GM12878 (cell line): ENCODE measurements at regions not wholly inside any gene's neighbourhood (a gene's known extent, or its start where the extent isn't known, plus 50 kb on each side); places are given as distances from the start of the nearest gene placed in this dataset.

Experiments used
- ATAC-seq: fragments of 200-7000 bp; cut with Tn5 transposase; 3 replicates; pipeline ENCODE4 v1.9.1; 2020; ENCODE audit warnings: mild to moderate bottlenecking, moderate library complexity
- BruUV-seq: library from RNA; stranded (reverse); fragments of 400-500 nt; replicated peaks from 2 replicates; lab custom pipeline; 2021; lab: Mats Ljungman, UMichigan
- CTCF ChIA-PET: fragments of 300-600 bp; sonication (Branson Sonifier 250); formaldehyde crosslinking; extraction: SDS; loops from one replicate; lab custom pipeline; 2021; ENCODE audit warnings: inconsistent platforms; lab: Yijun Ruan, JAX
- POLR2A ChIA-PET: fragments of 350-600 bp; formaldehyde crosslinking; extraction: SDS; loops from one replicate; lab custom pipeline; 2021; ENCODE audit warnings: inconsistent platforms; lab: Charles Lee
- RAD21 ChIA-PET: fragments of 300-600 bp; sonication (Branson Sonifier 250); formaldehyde crosslinking; loops from one replicate; lab custom pipeline; 2023; ENCODE audit warnings: antibody characterized with exemption; ENCODE audit not compliant: unreplicated experiment; lab: Charles Lee
- SMC1A ChIA-PET: fragments of 300-600 bp; sonication (Branson Sonifier 250); formaldehyde crosslinking; loops from one replicate; lab custom pipeline; 2023; ENCODE audit not compliant: unreplicated experiment, uncharacterized antibody; lab: Charles Lee
- DNase-seq: peaks from one replicate; pipeline ENCODE4 v3.0.0-alpha.2; 2011; ENCODE audit warnings: low read depth, low spot score
- FAIRE-seq: peaks from 3 replicates; lab custom pipeline; 2011; peaks lifted over from hg19 to GRCh38; lab: Jason Lieb, UNC
- H2AFZ ChIP-seq: 2 replicates; pipeline ENCODE4 v1.6.0; 2011; ENCODE audit warnings: low read depth, low read length, control low read depth; ENCODE audit not compliant: control insufficient read depth
- H3K27ac ChIP-seq: 2 replicates; pipeline ENCODE4 v1.5.1; 2011; ENCODE audit warnings: control low read depth; ENCODE audit not compliant: control insufficient read depth, insufficient read depth
- H3K27me3 ChIP-seq, 2 experiments: replicated peaks in 1 of 2; 2 replicates each; pipeline versions ENCODE4 v1.6.0 to v1.6.1; 2011; ENCODE audit warnings: low read length in 1 of 2; ENCODE audit not compliant: control insufficient read depth in 2 of 2, insufficient read depth in 2 of 2
- H3K36me3 ChIP-seq, 2 experiments: 2 replicates each; pipeline ENCODE4 v1.5.1; 2011; ENCODE audit warnings: low read length in 1 of 2; ENCODE audit not compliant: control insufficient read depth in 2 of 2, insufficient read depth in 2 of 2
- H3K4me1 ChIP-seq: 2 replicates; pipeline ENCODE4 v1.6.1; 2011; ENCODE audit warnings: mild to moderate bottlenecking, low read length, moderate library complexity, mixed read lengths; ENCODE audit not compliant: control insufficient read depth, insufficient read depth
- H3K4me2 ChIP-seq: 2 replicates; pipeline ENCODE4 v1.6.0; 2011; ENCODE audit warnings: control low read depth; ENCODE audit not compliant: control insufficient read depth, insufficient read depth
- H3K4me3 ChIP-seq: fragments of 200-600 bp; sonication (generic); 2 replicates; pipeline ENCODE4 v1.5.1; 2016
- H3K79me2 ChIP-seq: 2 replicates; pipeline ENCODE4 v1.6.0; 2011; ENCODE audit warnings: low read length; ENCODE audit not compliant: control insufficient read depth, insufficient read depth
- H3K9ac ChIP-seq: 2 replicates; pipeline ENCODE4 v1.8.0; 2011; ENCODE audit warnings: low read length, control low read depth, mixed read lengths; ENCODE audit not compliant: control insufficient read depth, insufficient read depth
- H3K9me3 ChIP-seq: replicated peaks from 3 replicates; pipeline ENCODE4 v1.5.1; 2011; ENCODE audit warnings: mild to moderate bottlenecking, low read length; ENCODE audit not compliant: control insufficient read depth, insufficient read depth
- H4K20me1 ChIP-seq: 2 replicates; pipeline ENCODE4 v1.6.0; 2011; ENCODE audit not compliant: control insufficient read depth, insufficient read depth
- BACH1 ChIP-seq: fragments of 450-650 bp; IDR thresholded peaks from 2 replicates; pipeline ENCODE4 v1.6.1; 2017; ENCODE audit warnings: mild to moderate bottlenecking, borderline replicate concordance
- BMI1 ChIP-seq: fragments of 450-650 bp; IDR thresholded peaks from 2 replicates; pipeline ENCODE4 v1.6.1; 2016; ENCODE audit warnings: mild to moderate bottlenecking, moderate library complexity, borderline replicate concordance
- CREM ChIP-seq: IDR thresholded peaks from 2 replicates; pipeline ENCODE4 v1.6.1; 2014; ENCODE audit warnings: antibody characterized with exemption, low read depth
- DPF2 ChIP-seq: fragments of 450-650 bp; IDR thresholded peaks from 2 replicates; pipeline ENCODE4 v1.6.1; 2017; ENCODE audit warnings: mild to moderate bottlenecking
- E2F8 ChIP-seq: fragments of 450-650 bp; IDR thresholded peaks from 2 replicates; pipeline ENCODE4 v1.6.1; 2018; ENCODE audit warnings: mild to moderate bottlenecking, low read depth, moderate library complexity; ENCODE audit not compliant: partially characterized antibody
- NR2C1 ChIP-seq: fragments of 450-650 bp; IDR thresholded peaks from 2 replicates; pipeline ENCODE4 v1.6.1; 2017; ENCODE audit warnings: antibody characterized with exemption, mild to moderate bottlenecking, moderate library complexity
- SREBF2 ChIP-seq: IDR thresholded peaks from 2 replicates; pipeline ENCODE4 v1.6.1; 2012; ENCODE audit warnings: mild to moderate bottlenecking, low read length
- SUZ12 ChIP-seq: fragments of 200-600 bp; sonication (generic); IDR thresholded peaks from one replicate; pipeline ENCODE4 v1.6.1; 2018; ENCODE audit warnings: antibody characterized with exemption, mild to moderate bottlenecking; ENCODE audit not compliant: unreplicated experiment
- YBX1 ChIP-seq: fragments of 450-650 bp; IDR thresholded peaks from 2 replicates; pipeline ENCODE4 v1.6.1; 2016; ENCODE audit warnings: antibody characterized with exemption
- ZBED1 ChIP-seq: IDR thresholded peaks from 2 replicates; pipeline ENCODE4 v1.6.1; 2016; ENCODE audit warnings: borderline replicate concordance
- WGBS: methylation state at CpG from one replicate; pipeline ENCODE4 v1.1.6; 2016; ENCODE audit warnings: low lambda C conversion rate; ENCODE audit not compliant: insufficient replicate concordance, insufficient coverage; ENCODE audit errors: missing lambda C conversion rate; 5-methylcytosine and 5-hydroxymethylcytosine counted together
- in situ Hi-C: fragments of 300-500 bp; cut with MboI; formaldehyde crosslinking; loops from 9 replicates; pipeline ENCODE4 v1.14.3; 2018; ENCODE audit warnings: mixed read lengths
- intact Hi-C: fragments of 100-400 bp; cut with micrococcal nuclease; formaldehyde crosslinking; loops from one replicate; pipeline ENCODE4 v1.14.2; 2022; ENCODE audit not compliant: unreplicated experiment

GRCh38 chr18:57976230-57976773 is 67.7 kb upstream of the NEDD4L start:
- Histone ChIP-seq H4K20me1 (no peaks in the 10 kb centered on the region), H3K27me3 (no peaks in the 10 kb centered on the region), H3K9ac (peak overlapping the region; percentile 35; the same call in 1 of the 2 replicates), H2AFZ (peak overlapping the region; percentile 87), H3K4me2 (peak overlapping the region; percentile 70), H3K36me3 (no peaks in the 10 kb centered on the region), H3K4me1 (peaks cover 5% of the 10 kb centered on the region), H3K79me2 (no peaks in the 10 kb centered on the region)
- DNase-seq = no peak
- RAD21 ChIA-PET = interaction anchor here (1.7 kb wide), 1 partner anchor 17 kb away, joined by 4 read pairs; no protein-coding TSS in a partner anchor
- POLR2A ChIA-PET = no interaction called here
- intact Hi-C loops = no loop called here
- SMC1A ChIA-PET = interaction anchor here (0.7 to 2.2 kb wide), 4 partner anchors 11 to 520 kb away, joined by 3 to 11 read pairs (median 3); no protein-coding TSS in a partner anchor
- CTCF ChIA-PET = interaction anchor here (1.1 to 1.6 kb wide), 2 partner anchors 159 to 345 kb away, joined by 3 read pairs; no protein-coding TSS in a partner anchor
- TF ChIP-seq BACH1 (no peak), SUZ12 (no peak), ZBED1 (no peak), YBX1 (no peak), SREBF2 (no peak), BMI1 (no peak), NR2C1 (no peak), DPF2 (no peak)
- TF ChIP-seq, all 136 proteins: peak for 0
- Histone ChIP-seq H3K27ac (0 out of 2 replicates have a peak overlapping the region, but pooled peaks have one; percentile 14), H3K4me3 (peak overlapping the region; percentile 41; the same call in 1 of the 2 replicates), H3K9me3 (no peaks in the 10 kb centered on the region)
- 48% methylated on average over 2 of the region's 2 CpGs for WGBS
- no peak for FAIRE-seq
- in situ Hi-C loops = no loop called here
- BruUV-seq = no TSS peak
- peak; percentile 74 for ATAC-seq

GRCh38 chr18:57975805-57976204 is 68.2 kb upstream of the NEDD4L start:
- WGBS = 3% methylated on average over 2 of the region's 2 CpGs
- H3K4me3 ChIP-seq = 0 out of 2 replicates have a peak overlapping the region, but pooled peaks have one; percentile 41
- H2AFZ ChIP-seq = peak overlapping the region; percentile 87
- H3K27me3 ChIP-seq = no peaks in the 10 kb centered on the region
- peak overlapping the region; percentile 70 for H3K4me2 ChIP-seq
- no TSS peak for BruUV-seq
- H3K79me2 ChIP-seq = no peaks in the 10 kb centered on the region
- no peaks in the 10 kb centered on the region for H3K9me3 ChIP-seq
- no peak for DNase-seq
- ATAC-seq = peak; percentile 45
- intact Hi-C loops (no loop called here), in situ Hi-C loops (no loop called here)
- POLR2A ChIA-PET = no interaction called here
- no peaks in the 10 kb centered on the region for H4K20me1 ChIP-seq
- TF ChIP-seq E2F8 (no peak), CREM (no peak)
- peak overlapping the region; percentile 35; the same call in 1 of the 2 replicates for H3K9ac ChIP-seq
- no peak for FAIRE-seq
- no peaks in the 10 kb centered on the region for H3K36me3 ChIP-seq
- SMC1A ChIA-PET = interaction anchor here (0.5 to 2.2 kb wide), 7 partner anchors 11 to 521 kb away, joined by 3 to 11 read pairs (median 3); no protein-coding TSS in a partner anchor
- CTCF ChIA-PET = interaction anchor here (1.1 to 1.6 kb wide), 2 partner anchors 159 to 346 kb away, joined by 3 read pairs; no protein-coding TSS in a partner anchor
- RAD21 ChIA-PET = interaction anchor here (1.7 kb wide), 1 partner anchor 17 kb away, joined by 4 read pairs; no protein-coding TSS in a partner anchor
- 0 out of 2 replicates have a peak overlapping the region, but pooled peaks have one; percentile 14 for H3K27ac ChIP-seq
- peaks cover 5% of the 10 kb centered on the region for H3K4me1 ChIP-seq
